Lower lobe of right lung (tissue), 2 donors: ENCODE measurements at regions not wholly inside any gene's neighbourhood (a gene's known extent, or its start where the extent isn't known, plus 50 kb on each side); places are given as distances from the start of the nearest gene placed in this dataset.

Source experiments
- ATAC-seq, 2 donors: fragments of 200-7000 bp; cut with Tn5 transposase; one replicate each; pipeline ENCODE4 v1.9.1; 2020 to 2022; ENCODE audit warnings: mild to moderate bottlenecking in 2 of 2, moderate library complexity in 2 of 2
- DNase-seq: peaks from one replicate; pipeline ENCODE4 v3.0.0-alpha.2; 2020
- H3K27ac ChIP-seq: fragments of 200-600 bp; one replicate; pipeline ENCODE4 v1.8.0; 2022
- H3K27me3 ChIP-seq: fragments of 200-600 bp; one replicate; pipeline ENCODE4 v1.8.0; 2022; ENCODE audit warnings: low read depth
- H3K36me3 ChIP-seq: fragments of 200-600 bp; one replicate; pipeline ENCODE4 v1.8.0; 2022; ENCODE audit warnings: mild to moderate bottlenecking
- H3K4me1 ChIP-seq: fragments of 200-600 bp; one replicate; pipeline ENCODE4 v1.8.0; 2022
- H3K4me3 ChIP-seq: fragments of 200-600 bp; one replicate; pipeline ENCODE4 v1.8.0; 2022; ENCODE audit warnings: mild to moderate bottlenecking
- H3K9me3 ChIP-seq: fragments of 200-600 bp; one replicate; pipeline ENCODE4 v1.8.0; 2022
- intact Hi-C: fragments of 100-400 bp; cut with DNase I; formaldehyde crosslinking; loops from one replicate; pipeline ENCODE4 v1.11.0; 2022
- TF ChIP-seq, protein P1 (sequence below): fragments of 200-600 bp; IDR thresholded peaks from one replicate; pipeline ENCODE4 v1.8.0; 2022; ENCODE audit warnings: antibody characterized with exemption, mild to moderate bottlenecking
- donor health status: DM: no; HTN: yes; CAD: no; lungs with severe emphysema.

GRCh38 chr7:93750986-93751385 is 139.6 kb downstream of the TFPI2 start:
- no peaks in the 10 kb centered on the region for H3K4me1 ChIP-seq
- TF ChIP-seq, protein P1, sequence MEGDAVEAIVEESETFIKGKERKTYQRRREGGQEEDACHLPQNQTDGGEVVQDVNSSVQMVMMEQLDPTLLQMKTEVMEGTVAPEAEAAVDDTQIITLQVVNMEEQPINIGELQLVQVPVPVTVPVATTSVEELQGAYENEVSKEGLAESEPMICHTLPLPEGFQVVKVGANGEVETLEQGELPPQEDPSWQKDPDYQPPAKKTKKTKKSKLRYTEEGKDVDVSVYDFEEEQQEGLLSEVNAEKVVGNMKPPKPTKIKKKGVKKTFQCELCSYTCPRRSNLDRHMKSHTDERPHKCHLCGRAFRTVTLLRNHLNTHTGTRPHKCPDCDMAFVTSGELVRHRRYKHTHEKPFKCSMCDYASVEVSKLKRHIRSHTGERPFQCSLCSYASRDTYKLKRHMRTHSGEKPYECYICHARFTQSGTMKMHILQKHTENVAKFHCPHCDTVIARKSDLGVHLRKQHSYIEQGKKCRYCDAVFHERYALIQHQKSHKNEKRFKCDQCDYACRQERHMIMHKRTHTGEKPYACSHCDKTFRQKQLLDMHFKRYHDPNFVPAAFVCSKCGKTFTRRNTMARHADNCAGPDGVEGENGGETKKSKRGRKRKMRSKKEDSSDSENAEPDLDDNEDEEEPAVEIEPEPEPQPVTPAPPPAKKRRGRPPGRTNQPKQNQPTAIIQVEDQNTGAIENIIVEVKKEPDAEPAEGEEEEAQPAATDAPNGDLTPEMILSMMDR: no peak
- no peak overlapping the region for H3K27ac ChIP-seq
- DNase-seq (no peak), ATAC-seq (no peak)
- no peaks in the 10 kb centered on the region for H3K9me3 ChIP-seq
- no peaks in the 10 kb centered on the region for H3K36me3 ChIP-seq
- intact Hi-C loops: no loop called here
- H3K27me3 ChIP-seq: no peaks in the 10 kb centered on the region
- no peak overlapping the region for H3K4me3 ChIP-seq

DNA sequence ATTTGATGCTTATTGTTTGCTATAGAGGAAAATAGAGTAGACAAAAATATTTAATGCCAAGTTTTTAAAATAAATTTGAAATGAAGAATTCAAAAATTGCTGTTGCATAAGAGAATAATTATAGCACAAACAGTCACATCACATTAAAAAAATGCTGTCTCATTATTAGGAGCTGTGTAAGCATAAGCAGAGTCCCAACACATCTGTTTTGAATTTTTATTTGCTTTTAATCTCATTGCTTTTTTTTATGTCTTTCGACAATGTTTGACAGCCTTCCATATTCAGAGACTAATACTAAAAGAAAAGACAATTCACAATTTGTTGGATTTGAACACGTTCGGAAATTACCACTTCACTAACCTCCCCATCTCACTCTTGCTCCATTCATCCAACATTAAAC is 143.5 kb downstream of the TFPI2 start:
- ATAC-seq (no peak), DNase-seq (no peak)
- no peaks in the 10 kb centered on the region for H3K9me3 ChIP-seq
- no peak overlapping the region for H3K4me3 ChIP-seq
- H3K36me3 ChIP-seq: no peaks in the 10 kb centered on the region
- intact Hi-C loops: no loop called here
- H3K4me1 ChIP-seq: no peaks in the 10 kb centered on the region
- no peak overlapping the region for H3K27ac ChIP-seq
- no peaks in the 10 kb centered on the region for H3K27me3 ChIP-seq
- TF ChIP-seq, protein P1: no peak

- intact Hi-C loops: no loop called here
- H3K9me3 ChIP-seq: no peaks in the 10 kb centered on the region
- no peak overlapping the region for H3K27ac ChIP-seq
- DNase-seq (no peak), ATAC-seq (no peak)
- TF ChIP-seq, protein P1: no peak
- no peaks in the 10 kb centered on the region for H3K4me1 ChIP-seq
- H3K4me3 ChIP-seq: no peak overlapping the region
- no peaks in the 10 kb centered on the region for H3K27me3 ChIP-seq
- no peaks in the 10 kb centered on the region for H3K36me3 ChIP-seq
These were observed 151.1 kb downstream of the TFPI2 start for GRCh38 chr7:93739424-93739823.

- H3K4me3 ChIP-seq: no peak overlapping the region
- DNase-seq (no peak), ATAC-seq (no peak)
- no peaks in the 10 kb centered on the region for H3K36me3 ChIP-seq
- H3K27me3 ChIP-seq: no peaks in the 10 kb centered on the region
- H3K4me1 ChIP-seq: no peaks in the 10 kb centered on the region
- intact Hi-C loops: no loop called here
- no peaks in the 10 kb centered on the region for H3K9me3 ChIP-seq
- TF ChIP-seq, protein P1: no peak
- H3K27ac ChIP-seq: no peak overlapping the region
These were observed 152.6 kb downstream of the TFPI2 start for GRCh38 chr7:93737953-93738352.

GRCh38 chr7:93736668-93737369 is 153.7 kb downstream of the TFPI2 start:
- Histone ChIP-seq H3K9me3 (no peaks in the 10 kb centered on the region), H3K27ac (no peak overlapping the region), H3K27me3 (no peaks in the 10 kb centered on the region), H3K36me3 (no peaks in the 10 kb centered on the region), H3K4me3 (no peak overlapping the region), H3K4me1 (no peaks in the 10 kb centered on the region)
- no peak for DNase-seq
- TF ChIP-seq, protein P1: no peak
- no peak for ATAC-seq
- intact Hi-C loops: no loop called here
